ENCODE measurements at regions not wholly inside any gene's neighbourhood (a gene's known extent, or its start where the extent isn't known, plus 50 kb on each side); places are given as distances from the start of the nearest gene placed in this dataset.

DNA sequence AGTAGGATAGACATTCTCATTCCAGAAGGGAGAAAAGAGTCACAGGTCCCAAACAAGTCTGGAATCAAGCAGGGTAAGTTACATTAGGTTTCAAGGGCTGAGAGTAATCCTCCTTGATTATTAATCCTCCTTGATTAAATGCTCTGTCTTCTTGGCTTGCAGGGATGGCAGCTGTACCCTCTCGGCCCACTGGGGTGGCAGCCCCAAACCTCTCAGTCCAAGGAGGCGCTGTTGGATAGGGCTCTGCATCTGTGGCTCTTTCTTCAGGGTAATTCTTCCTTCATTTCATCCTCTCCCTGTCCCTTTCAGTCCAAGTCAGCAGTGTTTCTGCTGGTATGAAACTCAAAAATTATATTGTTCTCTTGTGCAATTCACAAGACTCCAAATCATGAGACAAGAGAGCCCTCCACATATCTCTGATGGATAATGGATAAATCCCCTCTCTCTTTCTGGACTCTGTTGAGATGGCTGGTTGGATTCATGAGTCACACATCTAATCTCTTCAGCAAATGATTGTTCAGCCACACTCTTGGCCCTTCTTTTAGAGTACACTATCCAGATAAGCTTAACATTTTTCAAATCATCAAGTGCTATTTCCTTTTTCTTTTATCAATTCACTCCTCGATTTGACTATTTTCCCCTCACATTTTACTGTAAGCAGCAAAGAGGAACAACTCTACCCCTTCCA is 323.7 kb upstream of the HTR2A start:
- Histone ChIP-seq H3K27ac (no peak overlapping the region), H3K4me1 (no peaks in the 10 kb centered on the region), H3K27me3 (no peaks in the 10 kb centered on the region), H3K36me3 (ENCODE audit: low read depth, missing control alignments) (no peaks in the 10 kb centered on the region), H3K4me3 (no peak overlapping the region), H3K9me3 (no peaks in the 10 kb centered on the region)
- DNase-seq = no peak
- intact Hi-C loops (cut with DNase I; ENCODE audit: low total_unique reads) = no loop called here
- 87 to 91% methylated on average over 3 of the region's 3 CpGs for WGBS, 2 donors
- TF ChIP-seq, protein P1, sequence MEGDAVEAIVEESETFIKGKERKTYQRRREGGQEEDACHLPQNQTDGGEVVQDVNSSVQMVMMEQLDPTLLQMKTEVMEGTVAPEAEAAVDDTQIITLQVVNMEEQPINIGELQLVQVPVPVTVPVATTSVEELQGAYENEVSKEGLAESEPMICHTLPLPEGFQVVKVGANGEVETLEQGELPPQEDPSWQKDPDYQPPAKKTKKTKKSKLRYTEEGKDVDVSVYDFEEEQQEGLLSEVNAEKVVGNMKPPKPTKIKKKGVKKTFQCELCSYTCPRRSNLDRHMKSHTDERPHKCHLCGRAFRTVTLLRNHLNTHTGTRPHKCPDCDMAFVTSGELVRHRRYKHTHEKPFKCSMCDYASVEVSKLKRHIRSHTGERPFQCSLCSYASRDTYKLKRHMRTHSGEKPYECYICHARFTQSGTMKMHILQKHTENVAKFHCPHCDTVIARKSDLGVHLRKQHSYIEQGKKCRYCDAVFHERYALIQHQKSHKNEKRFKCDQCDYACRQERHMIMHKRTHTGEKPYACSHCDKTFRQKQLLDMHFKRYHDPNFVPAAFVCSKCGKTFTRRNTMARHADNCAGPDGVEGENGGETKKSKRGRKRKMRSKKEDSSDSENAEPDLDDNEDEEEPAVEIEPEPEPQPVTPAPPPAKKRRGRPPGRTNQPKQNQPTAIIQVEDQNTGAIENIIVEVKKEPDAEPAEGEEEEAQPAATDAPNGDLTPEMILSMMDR (IDR thresholded peaks at IDR 0.05) = no peak
- no peak for TF ChIP-seq POLR2A (IDR thresholded peaks at IDR 0.05)

DNA sequence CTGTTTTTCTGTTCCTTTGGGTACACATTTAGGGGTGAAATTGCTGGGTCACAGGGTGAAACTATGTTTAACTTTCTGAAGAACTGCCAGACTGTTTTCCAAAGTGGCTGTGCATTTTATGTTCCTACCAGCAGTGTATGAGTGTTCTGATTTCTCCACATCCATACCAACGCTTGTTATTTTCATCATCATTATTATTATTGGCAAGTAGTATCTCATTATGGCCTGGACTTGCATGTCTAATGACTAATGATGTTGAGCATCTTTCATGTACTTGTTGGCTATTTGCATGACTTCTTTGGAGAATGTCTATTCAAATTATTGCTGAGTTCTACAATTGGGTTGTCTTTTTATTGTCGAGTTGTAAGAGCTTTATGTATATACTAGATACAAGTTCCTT is 321.8 kb upstream of the HTR2A start:
- no peak for TF ChIP-seq POLR2A (IDR thresholded peaks at IDR 0.05)
- TF ChIP-seq, protein P1 (IDR thresholded peaks at IDR 0.05) = no peak
- Histone ChIP-seq H3K27me3 (no peaks in the 10 kb centered on the region), H3K36me3 (ENCODE audit: low read depth, missing control alignments) (no peaks in the 10 kb centered on the region), H3K9me3 (no peaks in the 10 kb centered on the region), H3K27ac (no peak overlapping the region), H3K4me3 (no peak overlapping the region), H3K4me1 (no peaks in the 10 kb centered on the region)
- WGBS, 2 donors = 81 to 83% methylated on average over 2 of the region's 2 CpGs
- intact Hi-C loops (cut with DNase I; ENCODE audit: low total_unique reads) = no loop called here
- no peak for DNase-seq

DNA sequence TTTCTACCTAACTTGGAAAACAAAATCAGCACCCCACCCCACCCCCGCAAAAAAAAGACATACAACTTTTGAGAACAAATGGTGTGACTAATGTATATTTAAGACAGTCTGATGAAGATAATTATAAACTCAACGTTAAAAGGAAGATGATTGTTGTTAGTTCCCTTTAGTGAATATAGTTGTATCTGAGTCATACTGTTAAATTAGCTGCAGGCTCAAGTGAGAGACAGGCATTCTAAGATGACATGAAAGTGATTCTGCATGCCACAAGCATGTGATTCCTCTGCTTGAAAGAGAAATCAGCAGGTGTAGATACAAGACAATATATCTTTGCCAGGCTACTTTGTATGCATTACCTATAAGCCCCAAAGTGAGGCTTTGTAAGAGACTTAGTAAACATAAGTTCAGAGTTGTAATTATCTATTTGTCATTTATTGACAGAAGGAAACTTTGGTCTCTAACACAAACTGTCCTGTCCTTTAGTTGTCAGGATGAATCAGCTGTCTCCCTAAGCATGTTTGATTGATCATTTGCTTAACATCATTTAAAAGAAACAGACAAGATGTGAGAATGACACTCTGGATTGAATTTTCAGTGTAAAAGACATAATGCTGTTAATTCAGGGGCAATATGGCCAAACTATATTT is 319.4 kb upstream of the HTR2A start:
- no peak for DNase-seq
- Histone ChIP-seq H3K9me3 (no peaks in the 10 kb centered on the region), H3K4me1 (no peaks in the 10 kb centered on the region), H3K36me3 (ENCODE audit: low read depth, missing control alignments) (no peaks in the 10 kb centered on the region), H3K27me3 (no peaks in the 10 kb centered on the region), H3K4me3 (no peak overlapping the region), H3K27ac (no peak overlapping the region)
- intact Hi-C loops (cut with DNase I; ENCODE audit: low total_unique reads) = no loop called here
- WGBS, 2 donors = 73 to 80% methylated on average over 2 of the region's 2 CpGs
- TF ChIP-seq POLR2A (IDR thresholded peaks at IDR 0.05) = no peak
- TF ChIP-seq, protein P1 (IDR thresholded peaks at IDR 0.05) = no peak

DNA sequence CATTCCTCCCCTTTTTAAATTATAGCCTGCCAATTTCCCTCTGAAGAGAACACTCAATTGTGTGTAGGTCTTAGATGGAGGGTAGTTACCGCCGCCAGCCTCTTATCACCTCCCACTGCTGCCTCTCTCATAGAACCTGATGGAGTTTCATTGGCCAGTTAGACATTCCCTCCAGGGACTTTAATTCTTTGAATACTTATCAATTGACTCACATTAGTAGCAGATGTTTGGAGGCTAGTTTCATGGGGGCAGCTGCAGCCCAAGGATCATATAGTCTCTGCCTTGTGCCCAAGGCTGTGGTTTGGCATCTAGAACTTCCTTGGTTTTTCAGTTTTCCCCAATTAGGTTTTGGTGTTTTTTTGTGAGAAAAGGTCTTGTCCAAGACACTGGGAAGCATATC is 318.9 kb upstream of the HTR2A start:
- WGBS, 2 donors = 76 to 77% methylated on average over 2 of the region's 2 CpGs
- Histone ChIP-seq H3K27ac (no peak overlapping the region), H3K27me3 (no peaks in the 10 kb centered on the region), H3K4me3 (no peak overlapping the region), H3K4me1 (no peaks in the 10 kb centered on the region), H3K9me3 (no peaks in the 10 kb centered on the region), H3K36me3 (ENCODE audit: low read depth, missing control alignments) (no peaks in the 10 kb centered on the region)
- DNase-seq = no peak
- TF ChIP-seq, protein P1 (IDR thresholded peaks at IDR 0.05) = no peak
- no peak for TF ChIP-seq POLR2A (IDR thresholded peaks at IDR 0.05)
- intact Hi-C loops (cut with DNase I; ENCODE audit: low total_unique reads) = no loop called here

DNA sequence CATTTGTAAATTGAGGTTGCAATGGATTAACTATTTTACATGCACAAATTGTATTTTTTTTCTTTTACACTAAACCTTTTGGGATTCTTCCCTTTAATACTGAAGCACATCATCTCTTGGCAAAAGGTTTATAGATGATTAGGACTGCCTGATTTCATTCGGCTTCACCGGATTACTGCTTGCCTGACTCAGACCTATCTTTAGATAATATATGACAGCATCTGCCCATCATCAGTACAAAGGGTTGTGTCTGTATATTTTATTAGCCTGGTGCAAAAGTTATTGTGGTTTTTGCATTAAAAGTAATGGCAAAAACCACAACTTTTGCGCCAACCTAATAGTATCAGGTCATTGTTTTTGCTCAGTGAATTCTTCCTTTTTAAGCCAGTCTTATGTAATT is 316.2 kb upstream of the HTR2A start:
- no peak overlapping the region for H3K27ac ChIP-seq
- no peaks in the 10 kb centered on the region for H3K27me3 ChIP-seq
- H3K36me3 ChIP-seq (ENCODE audit: low read depth, missing control alignments) = no peaks in the 10 kb centered on the region
- 87 to 94% methylated on average over 3 of the region's 3 CpGs for WGBS, 2 donors
- no peaks in the 10 kb centered on the region for H3K4me1 ChIP-seq
- H3K4me3 ChIP-seq = no peak overlapping the region
- TF ChIP-seq POLR2A (IDR thresholded peaks at IDR 0.05) = no peak
- TF ChIP-seq, protein P1 (IDR thresholded peaks at IDR 0.05) = no peak
- H3K9me3 ChIP-seq = no peaks in the 10 kb centered on the region
- intact Hi-C loops (cut with DNase I; ENCODE audit: low total_unique reads) = no loop called here
- DNase-seq = no peak
